Type B pancreatic cell (in vitro differentiated cells): ENCODE measurements at regions not wholly inside any gene's neighbourhood (a gene's known extent, or its start where the extent isn't known, plus 50 kb on each side); places are given as distances from the start of the nearest gene placed in this dataset.
A peak's percentile ranks its signal among the peaks of the same experiment; 100 is the strongest.

Experiments
- DNase-seq: peaks from one replicate; pipeline ENCODE4 v3.0.0; 2021; ENCODE audit warnings: mixed read lengths; ENCODE audit not compliant: unreplicated experiment; ENCODE audit errors: extremely low spot score
- H3K27ac Mint-ChIP-seq: 2 replicates; pipeline ENCODE4 v1.8.0; 2021; ENCODE audit warnings: mild to moderate bottlenecking, mixed read lengths
- H3K27me3 Mint-ChIP-seq: 2 replicates; pipeline ENCODE4 v1.8.0; 2021; ENCODE audit warnings: mixed read lengths
- H3K36me3 Mint-ChIP-seq: 2 replicates; pipeline ENCODE4 v1.8.0; 2021; ENCODE audit warnings: mixed read lengths
- H3K4me1 Mint-ChIP-seq: one replicate; pipeline ENCODE4 v1.8.0; 2021; ENCODE audit warnings: mixed read lengths; ENCODE audit not compliant: unreplicated experiment
- H3K4me3 Mint-ChIP-seq: 2 replicates; pipeline ENCODE4 v1.8.0; 2021; ENCODE audit warnings: mild to moderate bottlenecking, mixed read lengths
- H3K9me3 Mint-ChIP-seq: 2 replicates; pipeline ENCODE4 v1.8.0; 2021; ENCODE audit warnings: mixed read lengths
- TF ChIP-seq, protein P1 (sequence below): fragments of 200-600 bp; sonication (generic); conservative IDR thresholded peaks from 2 replicates; pipeline ENCODE4 v1.5.0; 2021; ENCODE audit warnings: antibody characterized with exemption, mild to moderate bottlenecking

DNA sequence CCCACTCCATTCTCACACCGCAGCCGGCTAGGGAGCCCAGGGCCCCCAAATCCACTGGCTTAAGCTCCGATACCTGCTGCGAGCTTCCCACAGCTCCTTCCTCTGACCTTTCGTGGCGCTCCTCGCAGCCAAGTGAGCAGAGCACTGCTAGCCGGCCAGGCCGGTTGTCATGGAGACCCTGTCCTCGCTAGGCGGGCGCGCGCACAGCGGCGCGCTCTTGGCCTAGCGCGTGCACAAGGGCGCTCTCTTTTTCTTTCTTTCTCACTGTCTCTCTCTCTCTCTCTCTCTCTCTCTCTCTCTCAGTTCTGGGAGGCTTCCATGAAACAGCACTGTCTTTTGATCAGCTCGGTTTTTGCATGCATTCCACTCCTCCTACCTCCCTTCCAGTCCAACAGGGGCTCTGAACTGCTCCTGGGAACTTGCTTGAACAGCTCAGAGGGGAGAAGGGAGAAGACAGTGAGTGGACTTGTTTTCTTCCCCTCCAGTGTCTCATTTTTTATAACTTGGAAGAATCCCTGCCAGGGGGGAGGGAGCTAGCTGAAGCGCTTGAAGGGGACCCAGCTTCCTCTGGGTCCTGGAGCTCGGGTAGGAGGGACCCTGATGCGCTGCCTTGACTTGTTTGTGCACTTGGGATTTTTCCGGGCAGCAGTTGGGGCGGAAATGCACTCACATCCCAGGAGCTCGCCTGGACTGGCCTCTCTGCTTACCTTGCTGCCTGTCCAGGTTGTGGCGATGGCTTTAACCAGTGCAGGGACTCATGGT lies 100.3 kb upstream of the AKIP1 start:
- TF ChIP-seq, protein P1, sequence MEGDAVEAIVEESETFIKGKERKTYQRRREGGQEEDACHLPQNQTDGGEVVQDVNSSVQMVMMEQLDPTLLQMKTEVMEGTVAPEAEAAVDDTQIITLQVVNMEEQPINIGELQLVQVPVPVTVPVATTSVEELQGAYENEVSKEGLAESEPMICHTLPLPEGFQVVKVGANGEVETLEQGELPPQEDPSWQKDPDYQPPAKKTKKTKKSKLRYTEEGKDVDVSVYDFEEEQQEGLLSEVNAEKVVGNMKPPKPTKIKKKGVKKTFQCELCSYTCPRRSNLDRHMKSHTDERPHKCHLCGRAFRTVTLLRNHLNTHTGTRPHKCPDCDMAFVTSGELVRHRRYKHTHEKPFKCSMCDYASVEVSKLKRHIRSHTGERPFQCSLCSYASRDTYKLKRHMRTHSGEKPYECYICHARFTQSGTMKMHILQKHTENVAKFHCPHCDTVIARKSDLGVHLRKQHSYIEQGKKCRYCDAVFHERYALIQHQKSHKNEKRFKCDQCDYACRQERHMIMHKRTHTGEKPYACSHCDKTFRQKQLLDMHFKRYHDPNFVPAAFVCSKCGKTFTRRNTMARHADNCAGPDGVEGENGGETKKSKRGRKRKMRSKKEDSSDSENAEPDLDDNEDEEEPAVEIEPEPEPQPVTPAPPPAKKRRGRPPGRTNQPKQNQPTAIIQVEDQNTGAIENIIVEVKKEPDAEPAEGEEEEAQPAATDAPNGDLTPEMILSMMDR: no peak
- peak; percentile 81 for DNase-seq
- H3K4me3 Mint-ChIP-seq: peak overlapping the region; percentile 96
- H3K27ac Mint-ChIP-seq: peak overlapping the region; percentile 96
- no peaks in the 10 kb centered on the region for H3K9me3 Mint-ChIP-seq
- peaks cover 3% of the 10 kb centered on the region for H3K36me3 Mint-ChIP-seq
- peaks cover 52% of the 10 kb centered on the region for H3K4me1 Mint-ChIP-seq
- peaks cover 4% of the 10 kb centered on the region for H3K27me3 Mint-ChIP-seq

DNA sequence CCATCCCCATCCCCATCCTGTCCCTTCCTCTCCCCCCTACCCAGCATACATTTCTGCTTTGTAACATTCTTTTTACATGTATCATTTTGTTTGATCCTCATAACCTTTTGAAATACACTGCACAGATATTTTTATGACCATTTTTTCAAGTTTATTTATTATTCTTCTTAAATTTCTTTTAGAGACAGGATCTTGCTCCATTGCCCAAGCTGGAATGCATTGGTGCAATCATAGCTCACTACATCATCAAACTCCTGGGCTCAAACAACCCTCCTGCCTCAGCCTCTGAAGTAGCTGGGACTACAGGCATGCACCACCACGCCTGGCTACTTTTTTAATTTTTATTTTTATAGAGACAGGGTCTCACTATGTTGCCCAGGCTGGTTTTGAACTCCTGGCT lies 99.4 kb upstream of the AKIP1 start:
- Mint-ChIP-seq H3K4me1 (peaks cover 47% of the 10 kb centered on the region), H3K27ac (peak overlapping the region; percentile 96), H3K4me3 (peak overlapping the region; percentile 96), H3K9me3 (no peaks in the 10 kb centered on the region), H3K36me3 (peaks cover 3% of the 10 kb centered on the region), H3K27me3 (peaks cover 4% of the 10 kb centered on the region)
- TF ChIP-seq, protein P1: no peak
- no peak for DNase-seq

DNA sequence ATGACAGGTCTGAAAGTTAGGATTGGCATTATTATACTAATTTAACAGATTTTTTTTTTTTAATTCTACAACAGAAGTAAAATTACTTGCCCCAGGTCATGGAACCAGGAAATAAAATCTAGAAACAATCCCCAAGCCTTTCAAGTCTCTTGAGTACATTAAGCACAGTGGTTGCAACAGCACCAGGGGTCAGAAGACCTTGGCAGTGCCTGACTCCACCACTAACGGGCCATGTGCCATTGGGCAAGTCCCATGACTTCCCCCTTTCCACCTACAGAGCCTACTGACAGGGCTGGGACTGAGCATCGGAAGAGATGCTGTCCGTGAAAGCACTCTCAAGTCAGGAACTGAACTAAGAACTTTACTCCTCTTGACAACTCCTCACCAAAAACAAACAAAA lies 98.6 kb upstream of the AKIP1 start:
- H3K27me3 Mint-ChIP-seq: peaks cover 4% of the 10 kb centered on the region
- H3K9me3 Mint-ChIP-seq: no peaks in the 10 kb centered on the region
- TF ChIP-seq, protein P1: no peak
- no peak overlapping the region for H3K27ac Mint-ChIP-seq
- peaks cover 3% of the 10 kb centered on the region for H3K36me3 Mint-ChIP-seq
- DNase-seq: no peak
- peaks cover 39% of the 10 kb centered on the region for H3K4me1 Mint-ChIP-seq
- no peak overlapping the region for H3K4me3 Mint-ChIP-seq

DNA sequence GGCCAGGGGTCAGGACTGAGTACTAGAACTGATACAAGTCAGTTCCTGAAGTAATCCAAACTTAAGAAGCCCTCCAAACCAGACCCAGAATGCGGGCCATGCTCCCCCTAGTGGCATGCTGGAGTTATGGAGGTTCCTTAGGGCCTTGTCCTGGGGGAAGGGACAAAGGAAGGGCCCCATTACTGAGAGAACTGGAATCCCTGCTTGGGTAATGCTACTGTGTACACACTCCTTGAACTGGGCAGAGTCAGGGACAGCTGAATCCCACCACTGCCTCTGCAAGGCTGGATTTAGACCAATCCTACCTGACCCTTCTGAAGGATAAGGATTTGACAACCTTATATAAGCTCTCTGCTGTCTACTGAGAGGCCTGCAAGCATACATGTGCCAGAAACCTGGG lies 97.3 kb upstream of the AKIP1 start:
- peak; percentile 76 for DNase-seq
- H3K36me3 Mint-ChIP-seq: no peaks in the 10 kb centered on the region
- H3K4me1 Mint-ChIP-seq: peaks cover 28% of the 10 kb centered on the region
- no peaks in the 10 kb centered on the region for H3K9me3 Mint-ChIP-seq
- no peak overlapping the region for H3K4me3 Mint-ChIP-seq
- TF ChIP-seq, protein P1: peak; percentile 88
- peaks cover 4% of the 10 kb centered on the region for H3K27me3 Mint-ChIP-seq
- no peak overlapping the region for H3K27ac Mint-ChIP-seq

DNA sequence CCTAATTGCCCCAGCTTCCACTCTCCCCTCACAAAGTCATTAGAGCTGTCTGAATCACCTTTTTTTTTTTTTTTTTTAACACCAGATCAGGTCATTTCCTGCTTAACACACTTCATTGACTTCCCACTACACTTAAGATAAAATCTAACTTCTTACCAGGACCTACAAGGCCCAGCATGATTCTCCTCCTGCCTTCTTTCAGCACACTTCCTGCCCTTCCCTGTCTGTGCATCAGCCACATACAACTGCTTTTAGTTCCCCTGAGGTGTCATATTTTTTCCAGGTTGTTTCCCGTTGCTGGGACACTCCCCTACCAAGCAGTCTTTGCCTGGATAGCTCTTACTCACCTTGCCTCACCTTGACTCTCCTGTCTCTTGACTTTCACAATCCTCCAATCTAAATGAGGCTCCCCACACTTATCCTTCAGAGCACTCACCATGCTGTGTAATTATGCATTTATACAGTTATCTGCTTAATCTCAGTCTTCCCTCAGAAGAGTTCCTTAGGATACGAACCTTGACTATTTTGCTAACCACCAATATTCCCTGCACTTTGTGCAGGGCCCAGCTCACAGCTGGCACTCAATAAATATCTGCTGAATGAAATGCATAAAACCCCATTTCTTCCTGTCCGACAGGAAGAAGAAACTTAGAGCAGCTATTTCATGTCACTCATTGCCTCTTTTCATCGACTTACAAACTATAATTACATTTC lies 96.6 kb upstream of the AKIP1 start:
- peaks cover 21% of the 10 kb centered on the region for H3K4me1 Mint-ChIP-seq
- DNase-seq: no peak
- TF ChIP-seq, protein P1: no peak
- peaks cover 4% of the 10 kb centered on the region for H3K27me3 Mint-ChIP-seq
- no peaks in the 10 kb centered on the region for H3K9me3 Mint-ChIP-seq
- H3K4me3 Mint-ChIP-seq: no peak overlapping the region
- no peaks in the 10 kb centered on the region for H3K36me3 Mint-ChIP-seq
- no peak overlapping the region for H3K27ac Mint-ChIP-seq
